ENCODE measurements at regions not wholly inside any gene's neighbourhood (a gene's known extent, or its start where the extent isn't known, plus 50 kb on each side); places are given as distances from the start of the nearest gene placed in this dataset.

DNA sequence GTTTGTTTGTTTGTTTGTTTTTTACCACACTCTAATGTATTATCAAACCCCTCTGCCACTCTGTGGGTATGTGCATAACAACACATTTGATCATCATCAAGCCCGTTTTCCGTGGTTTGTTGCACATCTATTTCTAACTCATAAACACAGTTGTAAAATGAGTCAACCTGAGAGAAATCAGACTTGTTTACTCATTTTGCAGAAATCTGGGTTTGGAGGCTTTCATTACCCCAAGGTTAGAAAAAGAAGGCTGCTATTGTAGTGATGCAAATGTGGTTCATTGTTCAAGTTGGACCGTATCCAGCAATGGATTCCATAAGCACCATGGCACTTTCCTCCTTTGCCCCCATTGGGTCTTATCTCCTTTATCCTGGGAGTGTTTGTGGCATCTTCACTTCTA, 353.2 kb upstream of the SOX2 start:
- 58 to 75% methylated on average over 3 of the region's 3 CpGs for WGBS, 2 donors
- H3K27me3 ChIP-seq: no peaks in the 10 kb centered on the region
- H3K9me3 ChIP-seq: no peaks in the 10 kb centered on the region
- H3K4me1 ChIP-seq: no peaks in the 10 kb centered on the region
- H3K4me3 ChIP-seq: no peak overlapping the region
- DNase-seq: no peak
- intact Hi-C loops (cut with DNase I): no loop called here
- H3K36me3 ChIP-seq (replicated peaks in 1 of 2; ENCODE audit: insufficient read depth in 1 of 2, low read depth in 2 of 2): no peaks in the 10 kb centered on the region
- TF ChIP-seq, protein P1, sequence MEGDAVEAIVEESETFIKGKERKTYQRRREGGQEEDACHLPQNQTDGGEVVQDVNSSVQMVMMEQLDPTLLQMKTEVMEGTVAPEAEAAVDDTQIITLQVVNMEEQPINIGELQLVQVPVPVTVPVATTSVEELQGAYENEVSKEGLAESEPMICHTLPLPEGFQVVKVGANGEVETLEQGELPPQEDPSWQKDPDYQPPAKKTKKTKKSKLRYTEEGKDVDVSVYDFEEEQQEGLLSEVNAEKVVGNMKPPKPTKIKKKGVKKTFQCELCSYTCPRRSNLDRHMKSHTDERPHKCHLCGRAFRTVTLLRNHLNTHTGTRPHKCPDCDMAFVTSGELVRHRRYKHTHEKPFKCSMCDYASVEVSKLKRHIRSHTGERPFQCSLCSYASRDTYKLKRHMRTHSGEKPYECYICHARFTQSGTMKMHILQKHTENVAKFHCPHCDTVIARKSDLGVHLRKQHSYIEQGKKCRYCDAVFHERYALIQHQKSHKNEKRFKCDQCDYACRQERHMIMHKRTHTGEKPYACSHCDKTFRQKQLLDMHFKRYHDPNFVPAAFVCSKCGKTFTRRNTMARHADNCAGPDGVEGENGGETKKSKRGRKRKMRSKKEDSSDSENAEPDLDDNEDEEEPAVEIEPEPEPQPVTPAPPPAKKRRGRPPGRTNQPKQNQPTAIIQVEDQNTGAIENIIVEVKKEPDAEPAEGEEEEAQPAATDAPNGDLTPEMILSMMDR (IDR thresholded peaks at IDR 0.05): no peak
- TF ChIP-seq POLR2A (IDR thresholded peaks at IDR 0.05): no peak
- no peak overlapping the region for H3K27ac ChIP-seq
- ATAC-seq: no peak

- Histone ChIP-seq H3K27me3 (no peaks in the 10 kb centered on the region), H3K4me1 (no peaks in the 10 kb centered on the region), H3K9me3 (no peaks in the 10 kb centered on the region), H3K36me3 (replicated peaks in 1 of 2; ENCODE audit: insufficient read depth in 1 of 2, low read depth in 2 of 2) (no peaks in the 10 kb centered on the region), H3K4me3 (no peak overlapping the region), H3K27ac (no peak overlapping the region)
- intact Hi-C loops (cut with DNase I): no loop called here
- no peak for DNase-seq
- WGBS, 2 donors: 8 to 12% methylated on average over 1 of the region's 1 CpG
- no peak for ATAC-seq
- TF ChIP-seq, protein P1 (IDR thresholded peaks at IDR 0.05): no peak
- no peak for TF ChIP-seq POLR2A (IDR thresholded peaks at IDR 0.05)
Observed at GRCh38 chr3:181358060-181358459, 353.7 kb upstream of the SOX2 start.

DNA sequence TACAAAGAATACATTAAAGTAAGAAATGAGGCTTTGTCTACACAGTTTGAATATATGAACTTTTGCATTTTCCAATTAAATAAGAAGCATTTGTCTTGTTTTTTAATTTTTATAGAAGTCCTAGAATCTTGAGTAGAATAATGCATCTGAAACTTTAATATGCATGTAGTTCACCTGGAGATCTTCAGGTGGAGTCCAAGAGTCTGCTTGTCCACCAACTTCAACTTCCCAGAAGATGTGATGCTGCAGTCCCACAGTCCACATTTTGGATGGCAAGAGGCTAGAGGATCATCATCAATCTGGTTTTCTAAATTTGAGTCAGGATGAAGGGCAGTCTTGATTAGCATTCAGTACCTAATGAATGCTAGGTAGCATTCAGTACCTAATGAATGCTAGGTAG, 357.6 kb upstream of the SOX2 start:
- Histone ChIP-seq H3K4me3 (no peak overlapping the region), H3K27me3 (no peaks in the 10 kb centered on the region), H3K27ac (no peak overlapping the region), H3K4me1 (no peaks in the 10 kb centered on the region), H3K9me3 (no peaks in the 10 kb centered on the region), H3K36me3 (replicated peaks in 1 of 2; ENCODE audit: insufficient read depth in 1 of 2, low read depth in 2 of 2) (no peaks in the 10 kb centered on the region)
- intact Hi-C loops (cut with DNase I): no loop called here
- DNase-seq (no peak), ATAC-seq (no peak)
- TF ChIP-seq POLR2A (IDR thresholded peaks at IDR 0.05): no peak
- TF ChIP-seq, protein P1 (IDR thresholded peaks at IDR 0.05): no peak

DNA sequence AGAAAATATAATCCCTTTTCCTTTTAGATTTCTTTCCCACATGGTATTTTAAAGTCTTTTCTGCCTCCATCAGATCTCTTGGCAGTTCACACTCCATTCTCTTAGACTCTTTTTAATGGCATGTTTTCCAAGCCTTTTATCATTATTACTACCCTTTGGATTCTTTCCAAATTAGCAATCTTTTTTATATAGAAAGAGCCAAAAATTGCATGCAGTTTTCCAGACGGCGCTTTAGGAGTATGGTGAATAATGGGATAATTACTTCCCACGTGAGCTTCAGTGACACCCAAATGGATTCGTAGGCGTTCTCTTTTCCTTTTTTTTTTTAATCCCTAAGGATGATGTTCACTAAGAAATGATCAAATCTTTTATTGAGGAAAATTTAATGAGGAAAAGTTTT, 354.8 kb upstream of the DNAJC19 start:
- 73 to 77% methylated on average over 5 of the region's 5 CpGs for WGBS, 2 donors
- no peaks in the 10 kb centered on the region for H3K27me3 ChIP-seq
- no peak overlapping the region for H3K27ac ChIP-seq
- H3K4me3 ChIP-seq: no peak overlapping the region
- ATAC-seq: no peak
- no peaks in the 10 kb centered on the region for H3K4me1 ChIP-seq
- DNase-seq: no peak
- no peak for TF ChIP-seq POLR2A (IDR thresholded peaks at IDR 0.05)
- TF ChIP-seq, protein P1 (IDR thresholded peaks at IDR 0.05): no peak
- intact Hi-C loops (cut with DNase I): no loop called here
- H3K9me3 ChIP-seq: no peaks in the 10 kb centered on the region
- no peaks in the 10 kb centered on the region for H3K36me3 ChIP-seq (replicated peaks in 1 of 2; ENCODE audit: insufficient read depth in 1 of 2, low read depth in 2 of 2)

GRCh38 chr3:181336597-181336996, 347.1 kb upstream of the DNAJC19 start:
- Histone ChIP-seq H3K27ac (no peak overlapping the region), H3K36me3 (replicated peaks in 1 of 2; ENCODE audit: insufficient read depth in 1 of 2, low read depth in 2 of 2) (no peaks in the 10 kb centered on the region), H3K4me3 (no peak overlapping the region), H3K27me3 (no peaks in the 10 kb centered on the region), H3K4me1 (no peaks in the 10 kb centered on the region), H3K9me3 (no peaks in the 10 kb centered on the region)
- ATAC-seq (no peak), DNase-seq (no peak)
- WGBS, 2 donors: 51 to 69% methylated on average over 2 of the region's 2 CpGs
- TF ChIP-seq, protein P1 (IDR thresholded peaks at IDR 0.05): no peak
- no peak for TF ChIP-seq POLR2A (IDR thresholded peaks at IDR 0.05)
- intact Hi-C loops (cut with DNase I): no loop called here

Data from body of pancreas (tissue), 4 donors.